Ishikawa (cell line): ENCODE measurements at regions not wholly inside any gene's neighbourhood (a gene's known extent, or its start where the extent isn't known, plus 50 kb on each side); places are given as distances from the start of the nearest gene placed in this dataset.

Experiments
- TAF1 ChIP-seq: IDR thresholded peaks from 2 replicates; pipeline ENCODE4 v1.6.1; 2012; ENCODE audit warnings: low read depth, mild to moderate bottlenecking
- TF ChIP-seq, protein P1 (sequence below): IDR thresholded peaks from 2 replicates; pipeline ENCODE4 v1.6.1; 2012

- no peak for TF ChIP-seq TAF1
- TF ChIP-seq, protein P1, sequence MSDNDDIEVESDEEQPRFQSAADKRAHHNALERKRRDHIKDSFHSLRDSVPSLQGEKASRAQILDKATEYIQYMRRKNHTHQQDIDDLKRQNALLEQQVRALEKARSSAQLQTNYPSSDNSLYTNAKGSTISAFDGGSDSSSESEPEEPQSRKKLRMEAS, result no peak
Observed at GRCh38 chr1:106603616-106604015, 452.9 kb upstream of the PRMT6 start.
